ENCODE measurements at regions not wholly inside any gene's neighbourhood (a gene's known extent, or its start where the extent isn't known, plus 50 kb on each side); places are given as distances from the start of the nearest gene placed in this dataset.
A peak's percentile ranks its signal among the peaks of the same experiment; 100 is the strongest.

- DNase-seq, result no peak
- Histone ChIP-seq H3K4me3 (ENCODE audit: low read length) (no peak overlapping the region), H3K4me1 (ENCODE audit: insufficient read depth, low read length) (peaks cover 7% of the 10 kb centered on the region), H4K20me1 (ENCODE audit: low read length) (no peaks in the 10 kb centered on the region), H3K9ac (ENCODE audit: low read length) (no peak overlapping the region), H3K4me2 (ENCODE audit: low read length) (no peak overlapping the region), H3K9me3 (ENCODE audit: low read length) (no peaks in the 10 kb centered on the region), H3K27ac (ENCODE audit: low read length) (no peak overlapping the region), H3K27me3 (ENCODE audit: low read length) (no peaks in the 10 kb centered on the region), H3F3A (ENCODE audit: low read length, unreplicated experiment) (no peaks in the 10 kb centered on the region), H3K79me2 (ENCODE audit: low read length) (no peaks in the 10 kb centered on the region), H3K9me2 (replicated peaks; ENCODE audit: low read length) (no peaks in the 10 kb centered on the region), H2AFZ (ENCODE audit: low read length) (no peak overlapping the region), H3K36me3 (ENCODE audit: low read depth, low read length) (no peaks in the 10 kb centered on the region)
- TF ChIP-seq, protein P1, sequence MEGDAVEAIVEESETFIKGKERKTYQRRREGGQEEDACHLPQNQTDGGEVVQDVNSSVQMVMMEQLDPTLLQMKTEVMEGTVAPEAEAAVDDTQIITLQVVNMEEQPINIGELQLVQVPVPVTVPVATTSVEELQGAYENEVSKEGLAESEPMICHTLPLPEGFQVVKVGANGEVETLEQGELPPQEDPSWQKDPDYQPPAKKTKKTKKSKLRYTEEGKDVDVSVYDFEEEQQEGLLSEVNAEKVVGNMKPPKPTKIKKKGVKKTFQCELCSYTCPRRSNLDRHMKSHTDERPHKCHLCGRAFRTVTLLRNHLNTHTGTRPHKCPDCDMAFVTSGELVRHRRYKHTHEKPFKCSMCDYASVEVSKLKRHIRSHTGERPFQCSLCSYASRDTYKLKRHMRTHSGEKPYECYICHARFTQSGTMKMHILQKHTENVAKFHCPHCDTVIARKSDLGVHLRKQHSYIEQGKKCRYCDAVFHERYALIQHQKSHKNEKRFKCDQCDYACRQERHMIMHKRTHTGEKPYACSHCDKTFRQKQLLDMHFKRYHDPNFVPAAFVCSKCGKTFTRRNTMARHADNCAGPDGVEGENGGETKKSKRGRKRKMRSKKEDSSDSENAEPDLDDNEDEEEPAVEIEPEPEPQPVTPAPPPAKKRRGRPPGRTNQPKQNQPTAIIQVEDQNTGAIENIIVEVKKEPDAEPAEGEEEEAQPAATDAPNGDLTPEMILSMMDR (conservative IDR thresholded peaks at IDR 0.05; ENCODE audit: low read depth, low read length), result no peak
- no peak for TF ChIP-seq EZH2phosphoT487 (IDR thresholded peaks at IDR 0.05; ENCODE audit: borderline replicate concordance, low read length)
- no peak for ATAC-seq
- no TSS peak for BruUV-seq (replicated peaks)
- ChIA-PET POLR2A (ENCODE audit: unreplicated experiment) (no interaction called here), CTCF (no interaction called here)
- intact Hi-C loops (cut with micrococcal nuclease), result no loop called here
Measured at GRCh38 chr12:32048791-32049190, 57.9 kb upstream of the BICD1 start.

GRCh38 chr12:32049956-32050355, 56.7 kb upstream of the BICD1 start:
- H3K27ac ChIP-seq (ENCODE audit: low read length), result no peak overlapping the region
- no peaks in the 10 kb centered on the region for H4K20me1 ChIP-seq (ENCODE audit: low read length)
- no peak overlapping the region for H3K4me3 ChIP-seq (ENCODE audit: low read length)
- H3K79me2 ChIP-seq (ENCODE audit: low read length), result no peaks in the 10 kb centered on the region
- ChIA-PET CTCF (no interaction called here), POLR2A (ENCODE audit: unreplicated experiment) (no interaction called here)
- no peaks in the 10 kb centered on the region for H3K36me3 ChIP-seq (ENCODE audit: low read depth, low read length)
- H3K9me2 ChIP-seq (replicated peaks; ENCODE audit: low read length), result no peaks in the 10 kb centered on the region
- no peaks in the 10 kb centered on the region for H3K9me3 ChIP-seq (ENCODE audit: low read length)
- H3K27me3 ChIP-seq (ENCODE audit: low read length), result no peaks in the 10 kb centered on the region
- intact Hi-C loops (cut with micrococcal nuclease), result loop anchor here (2.0 kb wide), 2 partner anchors 89 to 397 kb away; no protein-coding TSS in a partner anchor
- peaks cover 7% of the 10 kb centered on the region for H3K4me1 ChIP-seq (ENCODE audit: insufficient read depth, low read length)
- no TSS peak for BruUV-seq (replicated peaks)
- H3K4me2 ChIP-seq (ENCODE audit: low read length), result no peak overlapping the region
- ATAC-seq (no peak), DNase-seq (no peak)
- TF ChIP-seq, protein P1 (conservative IDR thresholded peaks at IDR 0.05; ENCODE audit: low read depth, low read length), result no peak
- TF ChIP-seq EZH2 (IDR thresholded peaks at IDR 0.05; ENCODE audit: low read length, unreplicated experiment), result no peak
- no peak for TF ChIP-seq EZH2phosphoT487 (IDR thresholded peaks at IDR 0.05; ENCODE audit: borderline replicate concordance, low read length)
- no peak overlapping the region for H3K9ac ChIP-seq (ENCODE audit: low read length)
- H3F3A ChIP-seq (ENCODE audit: low read length, unreplicated experiment), result no peaks in the 10 kb centered on the region
- H2AFZ ChIP-seq (ENCODE audit: low read length), result no peak overlapping the region

DNA sequence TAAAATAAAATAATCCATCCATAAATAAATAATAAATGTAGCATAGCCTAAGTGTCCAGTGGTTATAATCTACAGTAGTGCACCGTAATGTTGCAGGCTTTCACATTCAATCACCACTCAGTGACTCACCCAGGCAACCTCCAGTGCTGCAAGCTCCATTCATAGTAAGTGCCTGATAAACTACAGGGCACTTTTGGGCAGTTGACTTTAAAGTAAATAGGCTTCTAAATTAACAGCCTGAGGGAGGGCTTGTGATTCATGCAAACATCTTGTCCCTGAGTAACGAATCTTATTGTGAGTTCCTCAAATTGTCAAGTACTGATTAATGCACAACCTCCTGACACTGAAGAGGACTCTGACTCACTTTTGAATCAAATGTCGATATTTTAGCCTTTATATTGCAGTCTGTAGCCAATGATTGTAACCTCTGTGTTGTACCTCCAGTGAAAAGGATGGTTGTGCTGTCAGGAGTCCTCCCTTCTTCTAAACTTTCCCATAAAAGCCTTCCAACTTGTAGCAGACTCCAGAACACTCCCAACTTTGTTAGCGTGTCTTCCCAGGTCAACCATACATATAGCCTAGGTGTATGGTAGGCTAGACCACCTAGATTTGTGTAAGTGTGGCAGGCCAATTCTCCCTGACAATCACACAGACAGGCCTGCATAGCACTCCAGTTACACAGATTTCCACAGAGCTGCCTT, 55.0 kb upstream of the BICD1 start:
- ATAC-seq (peak; percentile 98), DNase-seq (peak; percentile 95)
- ChIA-PET POLR2A (ENCODE audit: unreplicated experiment) (interaction anchor here (0.6 kb wide), 1 partner anchor 483 kb away, joined by 3 read pairs; no protein-coding TSS in a partner anchor), CTCF (no interaction called here)
- no peaks in the 10 kb centered on the region for H3K27me3 ChIP-seq (ENCODE audit: low read length)
- H3K4me2 ChIP-seq (ENCODE audit: low read length), result peak overlapping the region; percentile 50
- H3K9me2 ChIP-seq (replicated peaks; ENCODE audit: low read length), result no peaks in the 10 kb centered on the region
- peaks cover 7% of the 10 kb centered on the region for H3K4me1 ChIP-seq (ENCODE audit: insufficient read depth, low read length)
- no peak overlapping the region for H3K9ac ChIP-seq (ENCODE audit: low read length)
- no peaks in the 10 kb centered on the region for H3F3A ChIP-seq (ENCODE audit: low read length, unreplicated experiment)
- H4K20me1 ChIP-seq (ENCODE audit: low read length), result no peaks in the 10 kb centered on the region
- no peaks in the 10 kb centered on the region for H3K9me3 ChIP-seq (ENCODE audit: low read length)
- intact Hi-C loops (cut with micrococcal nuclease), result loop anchor here (2.0 kb wide), 2 partner anchors 91 to 399 kb away; no protein-coding TSS in a partner anchor
- H3K36me3 ChIP-seq (ENCODE audit: low read depth, low read length), result no peaks in the 10 kb centered on the region
- BruUV-seq (replicated peaks), result no TSS peak
- TF ChIP-seq, protein P1 (conservative IDR thresholded peaks at IDR 0.05; ENCODE audit: low read depth, low read length), result no peak
- TF ChIP-seq EZH2 (IDR thresholded peaks at IDR 0.05; ENCODE audit: low read length, unreplicated experiment) (no peak), EZH2phosphoT487 (IDR thresholded peaks at IDR 0.05; ENCODE audit: borderline replicate concordance, low read length) (no peak)
- H3K4me3 ChIP-seq (ENCODE audit: low read length), result no peak overlapping the region
- H3K27ac ChIP-seq (ENCODE audit: low read length), result peak overlapping the region; percentile 72
- H3K79me2 ChIP-seq (ENCODE audit: low read length), result no peaks in the 10 kb centered on the region
- no peak overlapping the region for H2AFZ ChIP-seq (ENCODE audit: low read length)

Measured in PC-3 (cell line).